Fibroblast of skin of right biceps (primary cell): ENCODE measurements at regions not wholly inside any gene's neighbourhood (a gene's known extent, or its start where the extent isn't known, plus 50 kb on each side); places are given as distances from the start of the nearest gene placed in this dataset.
"Not testable (repeated sequence)": the region's sequence is repeated elsewhere in the genome, so short reads cannot be mapped to it uniquely, and the experiment has no call there.

Experiments used
- DNase-seq: peaks from one replicate; pipeline ENCODE4 v3.0.0-alpha.2; 2013

DNA sequence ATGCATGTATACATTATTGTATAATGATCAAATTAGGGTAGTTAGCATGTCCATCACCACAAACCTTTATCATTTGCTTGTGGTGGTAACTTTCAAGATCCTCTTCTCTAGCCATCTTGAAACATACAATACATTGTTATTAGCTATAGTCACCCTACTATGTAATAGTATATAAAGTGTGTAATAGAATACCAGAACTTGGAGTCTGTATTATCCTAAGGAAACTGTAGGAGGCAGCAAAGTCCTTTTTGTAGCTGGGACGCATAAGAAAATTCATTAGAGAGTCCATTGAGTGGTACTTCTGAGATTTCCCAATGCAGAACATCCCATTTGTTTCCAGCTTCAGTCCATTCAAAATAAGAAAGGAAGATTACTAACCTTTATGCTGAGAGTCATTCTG, 325.9 kb upstream of the LRFN5 start:
- DNase-seq = peak; percentile 11

DNA sequence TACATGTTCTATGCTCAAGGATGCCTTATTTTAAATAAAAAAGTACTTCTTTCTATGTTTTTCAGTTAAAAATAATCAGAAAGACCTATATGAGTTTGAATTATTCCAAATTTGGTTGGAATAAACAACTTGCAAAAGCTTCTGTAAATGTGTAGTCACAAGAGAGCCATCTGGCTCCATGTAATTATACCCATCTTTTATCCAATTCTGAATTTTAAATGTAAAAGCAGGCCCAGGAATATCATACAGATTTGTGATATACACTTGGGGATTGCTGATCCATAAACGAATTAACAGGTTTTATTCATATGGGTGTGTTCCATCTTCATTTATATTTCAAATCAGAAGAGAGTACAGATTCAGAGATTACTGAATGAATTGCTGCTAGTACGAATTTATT, 329.2 kb upstream of the LRFN5 start:
- no peak for DNase-seq

- DNase-seq = no peak
Measured at GRCh38 chr14:41257476-41257875, 349.2 kb upstream of the LRFN5 start.

- no peak for DNase-seq
Measured at GRCh38 chr14:41235466-41235865, 371.2 kb upstream of the LRFN5 start.

GRCh38 chr14:41230683-41231082, 376.0 kb upstream of the LRFN5 start:
- DNase-seq = no peak

- no peak for DNase-seq
Measured at GRCh38 chr14:41229824-41230223, 376.9 kb upstream of the LRFN5 start.

DNA sequence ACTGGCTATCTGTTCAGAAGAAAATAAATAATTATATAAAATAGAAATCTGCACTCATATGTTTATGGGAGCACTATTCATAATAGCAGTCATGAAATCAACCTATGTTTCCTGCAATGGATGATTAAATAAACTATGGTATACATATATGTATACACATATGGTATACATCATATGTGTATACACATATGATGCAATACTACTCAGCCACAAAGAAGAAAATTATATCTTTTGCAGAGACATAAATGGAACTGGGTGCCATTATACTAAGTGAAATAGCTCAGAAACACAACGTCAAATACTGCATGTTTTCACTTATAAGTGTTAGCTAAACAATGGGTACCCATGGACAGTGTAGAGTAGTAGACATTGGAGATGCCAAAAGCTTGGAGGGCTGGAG, 381.2 kb upstream of the LRFN5 start:
- no peak for DNase-seq

GRCh38 chr14:41222581-41222980, 384.1 kb upstream of the LRFN5 start:
- no peak for DNase-seq

DNA sequence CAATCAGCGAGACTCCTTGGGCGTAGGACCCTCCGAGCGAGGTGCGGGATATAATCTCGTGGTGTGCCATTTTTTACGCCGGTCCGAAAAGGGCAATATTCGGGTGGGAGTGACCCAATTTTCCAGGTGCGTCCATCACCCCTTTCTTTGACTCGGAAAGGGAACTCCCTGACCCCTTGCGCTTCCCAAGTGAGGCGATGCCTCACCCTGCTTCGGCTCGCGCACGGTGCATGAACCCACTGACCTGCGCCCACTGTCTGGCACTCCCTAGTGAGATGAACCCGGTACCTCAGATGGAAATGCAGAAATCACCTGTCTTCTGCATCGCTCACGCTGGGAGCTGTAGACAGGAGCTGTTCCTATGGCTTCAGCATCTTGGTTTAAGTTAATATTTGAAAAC, 391.7 kb upstream of the LRFN5 start:
- DNase-seq = not testable (repeated sequence)

GRCh38 chr14:41201696-41202095, 405.0 kb upstream of the LRFN5 start:
- DNase-seq = no peak

- no peak for DNase-seq
Measured at GRCh38 chr14:41187868-41188267, 418.8 kb upstream of the LRFN5 start.

DNA sequence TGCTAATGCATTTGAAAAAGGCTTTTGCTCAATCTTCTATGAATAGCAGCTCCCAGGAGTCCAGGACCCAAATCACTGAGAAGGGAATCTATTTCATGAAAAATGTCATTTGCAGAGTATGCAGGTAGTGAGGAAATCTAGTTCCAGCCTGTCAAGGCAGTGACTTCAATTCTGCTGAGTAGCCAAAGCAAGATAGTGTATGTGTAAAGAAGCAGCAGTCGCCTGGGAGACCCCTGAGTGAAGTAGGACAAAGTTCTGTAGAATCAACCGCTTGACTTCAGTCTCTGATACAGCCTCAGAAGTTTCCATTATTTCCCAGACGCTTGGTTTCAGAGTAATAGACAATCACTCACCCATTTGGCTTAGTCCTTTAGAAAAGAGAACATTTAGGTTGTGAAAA, 435.6 kb upstream of the LRFN5 start:
- no peak for DNase-seq

DNA sequence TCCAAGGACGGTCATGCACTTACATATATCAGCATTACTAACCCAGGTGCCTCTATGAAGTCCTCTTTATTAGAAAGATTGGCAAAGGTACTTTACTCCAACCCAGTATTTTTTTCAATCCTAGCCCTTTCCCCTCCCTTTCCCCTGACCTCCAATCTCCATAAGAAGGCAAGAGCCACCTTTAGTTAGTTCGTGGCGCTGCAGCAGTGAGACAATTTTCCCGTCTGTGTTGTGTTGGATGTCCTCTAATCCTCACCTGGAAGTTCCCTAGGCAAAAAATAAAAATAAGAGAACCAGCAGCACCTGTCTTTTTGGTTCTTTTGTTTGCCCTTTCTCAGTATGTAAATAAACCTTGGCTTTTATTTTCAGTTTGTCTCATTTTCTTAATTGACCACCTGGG, 439.6 kb upstream of the LRFN5 start:
- DNase-seq = no peak

DNA sequence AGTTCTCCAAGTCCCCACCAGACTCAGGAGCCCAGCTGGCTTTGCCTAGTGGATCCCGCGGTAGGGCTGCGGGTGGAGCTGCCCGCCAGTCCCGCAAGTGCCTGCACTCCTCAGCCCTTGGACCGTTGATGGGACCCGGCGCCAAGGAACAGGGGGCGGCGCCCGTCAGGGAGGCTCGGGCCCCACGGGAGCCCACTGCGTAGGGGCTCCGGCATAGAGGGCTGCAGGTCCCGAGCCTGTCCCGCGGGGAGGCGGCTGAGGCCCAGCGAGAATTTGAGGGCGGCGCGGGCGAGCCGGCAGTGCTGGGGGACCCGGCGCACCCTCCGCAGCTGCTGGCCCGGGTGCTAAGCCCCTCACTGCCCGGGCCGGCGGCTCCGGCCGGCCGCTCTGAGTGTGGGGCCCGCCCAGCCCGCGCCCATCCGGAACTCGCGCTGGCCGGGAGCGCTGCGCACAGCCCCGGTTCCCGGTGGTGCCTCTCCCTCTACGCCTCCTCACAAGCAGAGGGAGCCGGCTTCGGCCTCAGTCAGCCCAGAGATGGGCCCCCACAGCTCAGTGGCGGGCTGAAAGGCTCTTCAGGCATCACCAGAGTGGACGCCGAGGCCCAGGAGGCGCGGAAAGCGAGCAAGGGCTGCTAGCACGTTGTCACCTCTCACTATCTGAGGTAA, 452.4 kb upstream of the LRFN5 start:
- DNase-seq = no peak

GRCh38 chr14:41146391-41146790, 460.3 kb upstream of the LRFN5 start:
- DNase-seq = no peak

DNA sequence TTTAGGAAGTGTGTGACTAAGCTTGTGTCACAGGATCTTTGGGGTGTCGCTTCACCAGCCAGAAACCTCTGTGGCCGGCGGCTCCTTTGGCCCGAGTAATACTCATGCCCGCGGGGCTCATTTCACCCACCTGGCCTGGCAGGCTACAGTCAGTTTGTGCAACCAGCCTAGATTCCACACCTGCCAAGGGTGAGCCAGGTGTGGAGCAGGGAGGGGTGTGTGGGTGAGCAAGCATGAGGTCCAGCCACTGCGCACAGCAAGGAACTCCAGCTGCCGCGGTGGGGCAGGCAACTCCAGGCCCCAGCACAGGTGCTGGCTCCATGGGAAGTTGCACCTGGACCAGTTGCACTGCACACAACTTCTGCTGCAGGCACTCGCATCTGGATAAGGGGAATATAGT, 462.3 kb upstream of the LRFN5 start:
- DNase-seq = no peak

- DNase-seq = no peak
Measured at GRCh38 chr14:41137741-41138140, 468.9 kb upstream of the LRFN5 start.

DNA sequence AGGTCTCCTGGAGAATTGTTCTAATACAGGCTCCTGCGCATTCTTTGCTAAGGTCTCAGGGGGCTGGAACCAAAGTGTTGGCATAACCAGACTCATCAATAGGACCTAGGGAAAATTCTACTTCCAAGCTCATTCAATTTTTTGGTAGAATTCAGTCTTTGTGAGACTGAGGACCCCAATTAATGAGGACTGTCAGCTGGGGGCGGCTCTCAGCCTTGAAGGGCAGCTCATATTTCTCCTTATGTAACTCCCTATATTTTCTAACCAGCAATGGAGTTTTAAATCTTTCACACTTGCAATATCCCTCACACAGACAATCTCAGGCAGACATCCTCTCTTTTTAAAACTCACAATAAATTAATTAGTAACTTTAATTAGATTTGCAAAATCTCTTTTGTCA, 476.4 kb upstream of the LRFN5 start:
- no peak for DNase-seq

GRCh38 chr14:41120402-41120801, 486.3 kb upstream of the LRFN5 start:
- DNase-seq = no peak

- no peak for DNase-seq
Measured at GRCh38 chr14:41096131-41096530, 510.5 kb upstream of the LRFN5 start.

GRCh38 chr14:41087056-41087455, 519.6 kb upstream of the LRFN5 start:
- no peak for DNase-seq

DNA sequence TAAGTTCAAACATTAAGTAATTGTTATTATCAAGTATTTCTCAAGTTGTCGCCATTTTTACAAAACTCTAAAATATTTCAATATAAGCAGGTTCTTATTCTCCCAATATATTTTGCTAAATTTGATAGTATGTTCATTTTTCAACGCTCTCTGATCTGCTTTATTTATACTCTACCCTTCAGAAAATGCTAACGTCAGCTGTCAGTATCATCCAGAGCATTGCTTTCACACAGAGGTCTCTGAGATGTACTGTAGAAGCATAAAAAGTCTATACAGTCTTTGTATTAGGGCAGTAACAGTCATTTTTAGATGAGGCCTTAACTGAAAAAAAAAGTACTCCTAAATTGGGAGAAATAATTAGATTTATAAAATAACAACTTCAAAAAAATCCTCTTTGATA, 533.1 kb upstream of the LRFN5 start:
- DNase-seq = no peak

GRCh38 chr14:41072776-41073175, 533.9 kb upstream of the LRFN5 start:
- no peak for DNase-seq

GRCh38 chr14:41071351-41071750, 535.3 kb upstream of the LRFN5 start:
- no peak for DNase-seq

DNA sequence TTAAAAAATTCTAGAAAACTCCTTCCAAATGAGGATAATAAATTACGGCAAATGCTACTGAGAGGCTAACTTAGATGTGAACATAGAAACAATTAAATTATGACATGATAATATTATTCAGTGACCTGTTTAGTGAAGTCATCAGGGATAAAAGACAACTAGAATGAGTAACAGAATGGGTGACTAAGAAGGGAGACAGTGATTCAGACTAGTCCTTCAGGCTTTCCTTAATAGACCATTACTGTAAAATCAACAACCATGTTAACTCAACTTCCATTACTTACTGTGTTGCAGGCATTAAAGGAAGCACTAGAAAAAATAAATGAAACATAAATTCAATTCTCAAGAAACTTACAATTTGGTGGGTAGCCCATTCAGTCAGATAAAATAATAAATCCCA, 543.9 kb upstream of the LRFN5 start:
- DNase-seq = peak; percentile 19

- DNase-seq = no peak
Measured at GRCh38 chr14:41055589-41055988, 551.1 kb upstream of the LRFN5 start.
